Naive thymus-derived CD8-positive, alpha-beta T cell (primary cell): ENCODE measurements at regions not wholly inside any gene's neighbourhood (a gene's known extent, or its start where the extent isn't known, plus 50 kb on each side); places are given as distances from the start of the nearest gene placed in this dataset.
"Not testable (repeated sequence)": the region's sequence is repeated elsewhere in the genome, so short reads cannot be mapped to it uniquely, and the experiment has no call there.

Source experiments
- ATAC-seq, 2 donors: fragments of 150-1000 bp; cut with Tn5 transposase in 1 of 2; sonication (Bioruptor Pico), chemical (Tn5 transposase) in 1 of 2; 1 replicate in 1 of 2; 2 replicates in 1 of 2; pipeline ENCODE4 v1.10.0; 2021; ENCODE audit warnings: mild to moderate bottlenecking in 2 of 2, moderate library complexity in 2 of 2
- POLR2A ChIA-PET: fragments of 350-600 bp; sonication (Branson Sonifier 250); formaldehyde crosslinking; loops from one replicate; lab custom pipeline; 2021; ENCODE audit warnings: antibody characterized with exemption; lab: Charles Lee
- DNase-seq, 10 donors: peaks; one replicate each; pipeline versions ENCODE4 v3.0.0 to v3.0.0-alpha.2; 2020 to 2022
- H3K27ac Mint-ChIP-seq, 10 donors: one replicate each; pipeline ENCODE4 v1.8.0; 2020 to 2022; ENCODE audit warnings: mild to moderate bottlenecking in 10 of 10, mixed read lengths in 10 of 10, moderate library complexity in 4 of 10, inconsistent platforms in 1 of 10
- H3K27me3 Mint-ChIP-seq, 5 donors: one replicate each; pipeline ENCODE4 v1.8.0; 2021 to 2022; ENCODE audit warnings: mixed read lengths in 5 of 5
- H3K36me3 Mint-ChIP-seq, 3 donors: one replicate each; pipeline ENCODE4 v1.8.0; 2020 to 2022; ENCODE audit warnings: mixed read lengths in 3 of 3, mild to moderate bottlenecking in 2 of 3, inconsistent platforms in 1 of 3
- H3K4me1 Mint-ChIP-seq, 4 donors: one replicate each; pipeline ENCODE4 v1.8.0; 2021 to 2022; ENCODE audit warnings: mixed read lengths in 4 of 4
- H3K4me3 Mint-ChIP-seq, 10 donors: one replicate each; pipeline ENCODE4 v1.8.0; 2020 to 2022; ENCODE audit warnings: mild to moderate bottlenecking in 10 of 10, mixed read lengths in 10 of 10, moderate library complexity in 6 of 10, inconsistent platforms in 1 of 10
- H3K9me3 Mint-ChIP-seq, 9 donors: one replicate each; pipeline ENCODE4 v1.8.0; 2020 to 2022; ENCODE audit warnings: mixed read lengths in 9 of 9, mild to moderate bottlenecking in 3 of 9, inconsistent platforms in 1 of 9, moderate library complexity in 1 of 9

DNA sequence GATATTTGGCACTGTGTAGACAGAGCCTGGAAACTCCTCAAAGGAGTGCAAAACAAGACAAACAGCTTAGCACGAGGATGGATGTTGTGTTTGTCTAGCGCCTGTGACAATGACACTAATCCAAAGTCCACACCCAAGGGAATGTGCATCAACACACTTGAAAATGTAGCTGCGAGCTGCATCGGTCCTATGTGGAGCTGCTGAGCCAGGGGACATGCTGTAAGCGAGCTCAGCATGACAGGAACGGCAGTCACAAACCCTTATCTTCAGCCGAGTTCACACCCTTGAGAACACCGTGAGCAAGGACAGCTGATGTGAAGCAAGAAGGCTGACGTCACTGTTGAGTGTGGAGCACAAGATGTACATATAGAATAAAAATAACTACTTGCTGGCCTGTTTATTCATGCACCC lies 684.3 kb downstream of the QKI start:
- H3K9me3 Mint-ChIP-seq: peaks cover 0 to 3% (median 0%) of the 10 kb centered on the region in 9 donors
- no peak overlapping the region for H3K27ac Mint-ChIP-seq
- H3K27me3 Mint-ChIP-seq: peaks cover 4 to 17% (median 8%) of the 10 kb centered on the region in 5 donors
- peaks cover 0 to 2% (median 0%) of the 10 kb centered on the region in 4 donors for H3K4me1 Mint-ChIP-seq
- no peak overlapping the region for H3K4me3 Mint-ChIP-seq
- ATAC-seq (no peak), DNase-seq (no peak)
- POLR2A ChIA-PET: no interaction called here
- H3K36me3 Mint-ChIP-seq: peaks cover 0 to 3% (median 0%) of the 10 kb centered on the region in 3 donors

DNA sequence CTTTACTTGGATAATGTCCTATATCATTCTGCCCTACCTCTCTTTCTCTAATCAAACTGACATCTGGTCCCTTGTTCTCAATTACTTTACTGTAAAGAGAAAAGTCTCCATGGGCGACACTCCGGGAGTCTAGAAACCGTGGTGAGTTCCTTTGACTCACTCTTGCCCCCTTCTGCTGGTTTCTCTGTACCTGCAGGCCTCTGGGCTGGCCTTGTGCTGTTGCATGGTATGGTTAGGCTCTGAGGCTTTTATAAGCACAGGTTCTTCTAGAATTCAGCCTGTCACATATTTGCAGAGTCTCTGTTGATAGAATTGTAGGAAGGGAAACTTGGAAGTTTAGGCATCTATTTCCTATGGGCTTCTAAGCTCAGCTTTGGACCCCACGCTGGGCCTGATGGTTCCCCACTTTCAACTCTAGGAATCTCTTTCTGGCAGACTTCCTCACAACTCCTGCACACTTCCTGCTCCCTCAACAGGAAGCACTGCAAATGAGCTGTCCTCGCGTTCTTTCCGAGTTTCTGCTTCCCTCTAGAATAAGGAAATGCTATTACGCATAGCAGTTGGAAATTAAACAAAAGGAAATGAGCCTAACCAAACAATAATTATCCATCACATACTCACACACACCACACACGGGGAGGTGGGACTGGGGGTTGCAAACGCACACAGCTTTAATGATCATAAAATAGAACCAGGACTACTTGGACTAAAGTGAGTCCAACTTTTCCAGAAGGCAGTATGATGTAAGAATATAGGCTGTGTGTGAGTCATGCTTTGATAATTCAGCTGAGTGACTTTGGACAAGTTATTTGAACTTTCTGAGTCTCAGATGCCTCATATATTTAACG lies 683.3 kb downstream of the QKI start:
- no peak for ATAC-seq
- Mint-ChIP-seq H3K27ac (no peak overlapping the region), H3K36me3 (peaks cover 0 to 3% (median 0%) of the 10 kb centered on the region in 3 donors), H3K9me3 (peaks cover 0 to 3% (median 0%) of the 10 kb centered on the region in 9 donors), H3K27me3 (peaks cover 4 to 15% (median 8%) of the 10 kb centered on the region in 5 donors), H3K4me1 (peaks cover 0 to 2% (median 0%) of the 10 kb centered on the region in 4 donors), H3K4me3 (no peak overlapping the region)
- DNase-seq: no peak
- POLR2A ChIA-PET: no interaction called here

DNA sequence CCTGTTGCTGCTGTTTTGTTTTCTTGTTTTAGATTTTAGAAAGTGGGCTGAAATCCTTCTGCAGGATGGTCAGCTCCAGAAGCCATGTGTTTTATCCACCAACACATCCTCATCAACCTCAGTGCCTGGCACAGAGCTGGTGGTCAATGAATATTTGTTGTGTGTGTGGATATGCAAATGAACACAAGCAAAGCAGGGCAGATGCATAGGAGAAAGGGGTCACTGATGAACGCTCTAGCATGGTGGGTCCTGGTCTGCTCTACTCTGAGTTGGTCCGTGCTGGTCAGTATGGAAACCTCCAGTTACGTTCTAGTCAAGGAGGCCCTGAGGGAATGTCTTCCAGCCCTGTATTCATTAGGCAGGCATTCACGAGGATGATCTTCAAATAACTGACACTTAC lies 682.5 kb downstream of the QKI start:
- DNase-seq: no peak

DNA sequence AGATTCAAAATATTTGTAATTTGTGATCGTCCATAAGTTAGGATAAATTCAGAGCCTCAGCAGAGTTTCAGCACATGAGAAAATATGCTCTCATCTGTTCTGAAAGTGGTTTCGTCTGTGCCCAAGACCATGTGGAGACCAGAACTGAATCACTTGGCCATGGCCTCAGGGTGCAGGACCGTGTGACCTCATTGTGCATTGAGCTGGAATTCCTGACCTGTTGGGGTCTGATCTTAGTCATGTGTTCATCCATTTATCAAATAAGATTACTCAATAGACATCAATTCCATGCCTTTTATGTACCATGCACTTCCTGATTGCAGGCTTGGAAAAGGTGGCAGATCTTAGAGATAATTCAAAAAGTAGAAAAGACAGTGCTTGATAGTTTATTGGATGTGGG lies 680.5 kb downstream of the QKI start:
- no peak for ATAC-seq
- Mint-ChIP-seq H3K27ac (no peak overlapping the region), H3K4me1 (peaks cover 0 to 2% (median 0%) of the 10 kb centered on the region in 4 donors), H3K4me3 (no peak overlapping the region), H3K36me3 (peaks cover 0 to 4% (median 0%) of the 10 kb centered on the region in 3 donors), H3K27me3 (peaks cover 0 to 4% (median 1%) of the 10 kb centered on the region in 5 donors), H3K9me3 (peaks cover 0 to 8% (median 0%) of the 10 kb centered on the region in 9 donors)
- POLR2A ChIA-PET: no interaction called here
- no peak for DNase-seq

More for the DNA sequence above, 682.5 kb downstream of the QKI start:
- H3K4me3 Mint-ChIP-seq: no peak overlapping the region
- peak overlapping the region in 1 of 10 donors; percentile 12 for H3K27ac Mint-ChIP-seq
- POLR2A ChIA-PET: no interaction called here
- peaks cover 0 to 3% (median 0%) of the 10 kb centered on the region in 3 donors for H3K36me3 Mint-ChIP-seq
- ATAC-seq: no peak
- H3K9me3 Mint-ChIP-seq: peaks cover 0 to 3% (median 0%) of the 10 kb centered on the region in 9 donors
- peaks cover 0 to 2% (median 0%) of the 10 kb centered on the region in 4 donors for H3K4me1 Mint-ChIP-seq
- peaks cover 3 to 8% (median 7%) of the 10 kb centered on the region in 5 donors for H3K27me3 Mint-ChIP-seq

DNA sequence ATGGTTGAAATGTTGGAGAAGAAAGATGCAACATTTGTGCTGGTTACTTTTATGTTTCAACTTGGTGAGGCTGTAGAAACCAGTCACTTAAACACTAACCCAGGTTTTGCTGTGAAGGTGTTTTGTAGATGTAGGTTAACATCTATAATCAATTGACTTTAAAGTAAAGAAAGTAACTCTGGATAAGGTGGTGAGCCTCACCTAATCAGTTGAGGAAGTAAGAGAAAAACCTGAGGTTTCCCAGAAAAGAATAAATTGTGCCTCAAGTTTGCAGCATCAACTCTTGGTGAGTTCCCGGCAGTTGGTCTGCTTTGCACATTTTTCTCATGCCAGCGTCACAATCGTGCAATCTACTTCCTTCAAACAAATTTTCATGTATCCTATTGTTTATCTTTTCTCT lies 673.4 kb downstream of the QKI start:
- Mint-ChIP-seq H3K4me3 (no peak overlapping the region), H3K27ac (no peak overlapping the region), H3K9me3 (peaks cover 0 to 8% (median 0%) of the 10 kb centered on the region in 9 donors), H3K27me3 (peaks cover 0 to 24% (median 4%) of the 10 kb centered on the region in 5 donors), H3K36me3 (peaks cover 0 to 4% (median 2%) of the 10 kb centered on the region in 3 donors), H3K4me1 (peaks cover 0 to 13% (median 5%) of the 10 kb centered on the region in 4 donors)
- ATAC-seq (no peak), DNase-seq (no peak)
- POLR2A ChIA-PET: no interaction called here

DNA sequence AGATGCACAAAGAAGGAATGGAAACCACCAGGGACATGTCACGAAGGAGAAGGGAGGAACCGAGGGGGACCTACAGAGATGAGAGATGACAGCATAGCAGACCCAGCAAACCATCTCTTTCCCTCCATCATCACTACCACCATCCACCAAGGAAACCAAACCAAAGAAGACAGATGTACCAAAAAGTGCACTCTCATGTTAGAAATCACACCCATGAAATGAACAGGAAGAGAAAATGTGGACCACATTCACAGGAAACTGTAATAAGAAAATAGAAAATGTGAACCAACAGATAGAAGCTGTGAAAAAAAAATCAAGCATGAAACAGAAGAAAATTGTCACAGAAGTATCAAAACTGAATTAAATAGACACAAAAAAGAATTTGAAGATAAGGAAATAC lies 672.7 kb downstream of the QKI start:
- Mint-ChIP-seq H3K9me3 (peaks cover 0 to 8% (median 0%) of the 10 kb centered on the region in 9 donors), H3K36me3 (peaks cover 0 to 4% (median 2%) of the 10 kb centered on the region in 3 donors), H3K4me1 (peaks cover 0 to 13% (median 5%) of the 10 kb centered on the region in 4 donors), H3K27me3 (peaks cover 0 to 30% (median 8%) of the 10 kb centered on the region in 5 donors), H3K4me3 (no peak overlapping the region), H3K27ac (no peak overlapping the region)
- DNase-seq: no peak
- POLR2A ChIA-PET: no interaction called here
- no peak for ATAC-seq

DNA sequence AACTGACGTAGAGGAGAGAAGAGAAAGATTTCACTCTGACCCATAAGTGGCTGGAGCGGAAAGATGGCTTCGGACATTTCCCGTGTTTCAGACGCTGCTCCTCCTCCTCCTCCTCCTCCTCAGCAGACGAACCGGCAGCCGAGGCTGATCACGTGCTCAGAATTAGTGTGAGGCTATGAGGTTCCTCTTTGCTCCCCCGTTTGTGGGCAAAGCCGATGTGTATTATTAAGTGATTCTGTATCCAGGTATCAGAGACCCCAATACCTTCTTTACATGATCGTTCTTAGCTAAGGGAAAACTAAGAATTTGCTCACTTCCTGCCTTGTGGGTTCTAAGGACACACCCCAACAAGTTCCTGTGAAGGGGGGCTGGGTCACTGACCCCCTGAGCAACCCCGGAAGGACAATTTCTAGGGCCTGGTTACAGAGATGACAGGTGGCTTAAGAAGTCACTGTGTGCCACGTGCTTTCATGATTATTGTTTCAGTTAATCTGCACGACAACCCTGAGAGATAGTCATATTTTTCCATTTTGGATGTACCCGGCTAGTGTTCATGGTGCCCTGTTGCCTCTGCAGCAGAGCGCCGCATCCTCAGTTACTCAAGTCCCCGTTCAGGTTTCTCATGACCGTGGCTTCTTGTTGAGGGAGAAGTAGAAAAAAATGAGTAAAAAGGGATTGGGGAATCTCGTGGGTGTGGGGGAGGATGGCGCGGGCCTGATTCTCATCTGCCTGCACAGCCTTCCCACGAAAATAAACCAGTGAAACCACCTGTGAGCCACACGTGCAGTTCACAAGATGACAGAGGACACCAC lies 671.8 kb downstream of the QKI start:
- ATAC-seq: no peak
- Mint-ChIP-seq H3K4me3 (peak overlapping the region; percentile 20 to 63 (median 48)), H3K9me3 (peaks cover 0 to 6% (median 0%) of the 10 kb centered on the region in 9 donors), H3K4me1 (peaks cover 0 to 13% (median 5%) of the 10 kb centered on the region in 4 donors), H3K27ac (peak overlapping the region in 2 of 10 donors; percentile 33 to 65), H3K27me3 (peaks cover 0 to 39% (median 12%) of the 10 kb centered on the region in 5 donors), H3K36me3 (peaks cover 0 to 4% (median 2%) of the 10 kb centered on the region in 3 donors)
- POLR2A ChIA-PET: no interaction called here
- DNase-seq: no peak

DNA sequence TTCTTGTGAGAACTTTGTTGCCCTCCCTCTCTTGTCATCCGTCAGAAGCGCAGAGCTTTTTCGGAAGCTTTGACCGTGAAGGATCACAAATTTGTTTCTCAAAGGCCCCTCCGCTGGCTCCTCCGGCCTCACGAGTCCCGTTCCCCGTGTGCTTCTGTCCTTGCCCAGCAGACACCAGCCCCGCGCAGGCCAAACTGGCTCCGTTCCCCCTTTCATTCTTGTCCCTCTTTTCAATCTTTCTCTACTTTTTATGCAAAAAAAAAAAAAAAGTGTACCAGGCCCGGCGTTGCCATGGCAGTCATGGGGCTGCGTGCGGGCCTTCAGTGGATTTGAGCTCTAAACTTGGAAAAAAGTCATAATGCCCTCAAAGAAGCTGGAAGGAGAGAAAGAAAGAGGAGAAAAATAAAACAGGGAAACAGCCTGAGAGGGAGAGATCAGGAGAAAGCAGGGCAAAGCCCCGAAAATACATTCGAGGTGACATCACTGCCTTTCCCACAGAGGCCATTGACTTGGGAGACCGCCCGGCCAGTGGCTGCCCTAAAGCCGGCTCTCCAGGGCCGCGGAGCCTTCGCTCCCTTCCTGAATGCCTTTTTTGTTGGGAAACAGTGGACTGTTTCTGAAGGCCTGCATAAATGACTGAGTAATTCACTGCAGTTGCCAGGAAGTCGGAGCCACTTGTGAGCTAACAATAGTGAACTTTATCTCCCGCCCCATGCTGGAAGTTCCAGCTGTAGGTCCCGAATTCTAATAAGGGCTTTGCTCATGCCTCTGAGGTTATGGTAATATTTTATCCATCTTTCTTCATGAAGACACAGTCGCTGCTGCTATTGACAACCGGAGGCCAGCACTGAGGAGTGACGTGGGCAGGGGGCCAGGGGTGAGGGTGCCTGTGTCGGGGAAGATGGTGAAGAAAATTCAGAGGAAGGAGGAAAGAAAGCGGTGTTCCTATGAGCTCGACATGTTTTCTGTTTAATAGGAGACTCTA lies 670.9 kb downstream of the QKI start:
- Mint-ChIP-seq H3K27ac (peak overlapping the region in 2 of 10 donors; percentile 33 to 65), H3K4me3 (peak overlapping the region in 9 of 10 donors; percentile 20 to 63 (median 51)), H3K27me3 (peaks cover 0 to 48% (median 15%) of the 10 kb centered on the region in 5 donors), H3K36me3 (peaks cover 0 to 2% (median 2%) of the 10 kb centered on the region in 3 donors), H3K9me3 (peaks cover 0 to 6% (median 0%) of the 10 kb centered on the region in 9 donors), H3K4me1 (peaks cover 0 to 13% (median 5%) of the 10 kb centered on the region in 4 donors)
- no peak for DNase-seq
- no peak for ATAC-seq
- POLR2A ChIA-PET: interaction anchor here (0.7 kb wide), 1 partner anchor 230 kb away, joined by 3 read pairs; no protein-coding TSS in a partner anchor

DNA sequence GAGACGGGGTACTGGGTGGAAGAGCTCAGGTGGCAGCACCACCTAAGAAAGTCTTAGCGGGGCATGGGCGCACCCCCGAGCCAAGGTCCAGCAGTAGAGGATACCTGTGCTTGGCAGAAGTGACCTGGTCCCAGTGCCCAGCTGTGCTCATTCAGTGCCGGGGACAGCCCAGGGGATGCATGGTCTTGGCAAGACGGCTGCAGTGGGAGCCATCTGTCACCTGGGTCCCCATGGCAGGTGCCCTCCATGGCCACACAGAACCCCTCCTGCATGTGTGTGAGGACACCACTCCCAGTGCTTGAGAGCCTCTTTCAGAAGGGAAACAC lies 664.7 kb downstream of the QKI start:
- ATAC-seq: no peak
- peaks cover 6 to 45% (median 22%) of the 10 kb centered on the region in 5 donors for H3K27me3 Mint-ChIP-seq
- H3K36me3 Mint-ChIP-seq: no peaks in the 10 kb centered on the region
- no peak for DNase-seq
- no peak overlapping the region for H3K4me3 Mint-ChIP-seq
- no peaks in the 10 kb centered on the region for H3K4me1 Mint-ChIP-seq
- POLR2A ChIA-PET: no interaction called here
- no peak overlapping the region for H3K27ac Mint-ChIP-seq
- peaks cover 0 to 23% (median 2%) of the 10 kb centered on the region in 9 donors for H3K9me3 Mint-ChIP-seq

DNA sequence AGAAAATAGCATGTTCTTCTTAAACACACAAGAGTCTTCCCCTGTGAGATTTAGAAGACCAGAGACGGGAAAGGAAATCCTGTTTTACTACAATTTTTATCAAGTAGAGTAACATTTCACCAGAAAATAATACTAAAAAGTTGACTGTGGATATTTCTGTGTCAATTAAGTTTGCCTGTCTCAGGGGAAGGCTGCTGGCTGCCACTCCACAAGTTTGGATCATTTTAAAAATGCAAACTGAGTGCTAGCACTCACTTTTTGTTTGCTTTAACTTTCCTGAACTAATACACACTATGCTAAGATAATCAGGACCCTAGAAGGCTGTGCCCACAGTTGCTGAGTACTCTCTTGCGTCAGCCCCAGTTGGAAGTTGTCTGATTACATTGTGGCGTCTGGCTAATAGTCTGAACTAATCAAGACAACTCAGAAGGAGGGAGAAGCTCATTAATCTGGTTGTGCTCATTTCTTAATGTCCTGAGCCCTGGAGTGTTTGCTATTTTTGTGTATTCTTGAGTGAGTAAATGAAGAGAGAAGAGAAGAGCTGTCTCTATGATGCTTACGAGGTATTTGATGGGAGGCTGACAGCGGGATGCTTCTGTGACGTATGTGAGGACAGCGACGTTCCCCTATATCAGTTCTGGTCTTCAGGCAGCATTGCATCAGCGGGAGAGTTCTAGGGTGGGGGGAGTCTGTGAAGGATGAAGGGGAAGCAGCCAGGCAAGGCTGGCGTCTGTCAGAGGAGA lies 664.2 kb downstream of the QKI start:
- DNase-seq (no peak), ATAC-seq (no peak)
- Mint-ChIP-seq H3K36me3 (no peaks in the 10 kb centered on the region), H3K4me3 (no peak overlapping the region), H3K27ac (no peak overlapping the region), H3K27me3 (peaks cover 6 to 40% (median 20%) of the 10 kb centered on the region in 5 donors), H3K4me1 (no peaks in the 10 kb centered on the region), H3K9me3 (peaks cover 0 to 23% (median 2%) of the 10 kb centered on the region in 9 donors)
- POLR2A ChIA-PET: no interaction called here

DNA sequence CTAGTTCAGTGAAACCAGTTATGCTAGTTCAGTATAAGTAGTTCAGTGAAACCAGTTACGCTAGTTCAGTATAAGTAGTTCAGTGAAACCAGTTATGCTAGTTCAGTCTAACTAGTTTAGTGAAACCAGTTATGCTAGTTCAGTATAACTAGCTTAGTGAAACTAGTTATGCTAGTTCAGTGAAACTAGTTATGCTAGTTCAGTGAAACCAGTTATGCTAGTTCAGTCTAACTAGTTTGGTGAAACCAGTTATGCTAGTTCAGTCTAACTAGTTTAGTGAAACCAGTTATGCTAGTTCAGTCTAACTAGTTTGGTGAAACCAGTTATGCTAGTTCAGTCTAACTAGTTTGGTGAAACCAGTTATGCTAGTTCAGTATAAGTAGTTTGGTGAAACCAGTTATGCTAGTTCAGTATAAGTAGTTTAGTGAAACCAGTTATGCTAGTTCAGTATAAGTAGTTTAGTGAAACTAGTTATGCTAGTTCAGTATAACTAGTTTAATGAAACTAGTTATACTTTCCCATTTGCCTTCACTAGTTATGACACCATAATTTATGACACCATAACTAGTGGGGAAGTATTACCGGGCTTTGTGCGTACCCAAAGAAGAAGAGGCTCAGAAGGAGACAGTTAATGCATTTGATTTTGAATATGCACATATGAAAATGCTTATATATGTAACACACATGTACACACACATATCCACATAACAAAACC lies 662.5 kb downstream of the QKI start:
- H3K4me3 Mint-ChIP-seq, ATAC-seq, POLR2A ChIA-PET, H3K4me1 Mint-ChIP-seq, H3K27ac Mint-ChIP-seq, H3K36me3 Mint-ChIP-seq, DNase-seq: not testable (repeated sequence)
- H3K27me3 Mint-ChIP-seq: peaks cover 7 to 31% (median 16%) of the 10 kb centered on the region in 5 donors
- peaks cover 0 to 32% (median 4%) of the 10 kb centered on the region in 9 donors for H3K9me3 Mint-ChIP-seq
